ENCODE measurements at regions not wholly inside any gene's neighbourhood (a gene's known extent, or its start where the extent isn't known, plus 50 kb on each side); places are given as distances from the start of the nearest gene placed in this dataset.

DNA sequence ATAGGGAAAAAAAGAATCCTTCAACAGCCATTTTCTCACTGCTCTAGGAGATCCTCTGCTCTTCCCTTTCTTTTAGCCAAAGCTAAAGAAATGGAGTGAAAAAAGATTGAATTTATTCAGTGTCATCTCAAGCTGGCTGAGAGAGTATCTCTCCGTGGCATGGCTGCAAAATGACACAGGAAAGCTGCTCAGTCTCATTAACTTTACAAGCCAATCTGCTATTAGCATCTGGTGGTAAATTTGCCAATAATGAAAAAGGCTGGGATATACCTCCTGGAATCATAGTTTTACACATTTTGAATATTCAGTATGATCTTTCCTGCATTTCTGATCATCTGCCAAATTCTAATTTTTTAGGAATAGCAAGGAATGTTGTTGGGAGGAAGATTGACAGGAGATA, 176.8 kb upstream of the CHRM3 start:
- intact Hi-C loops (cut with DNase I), result no loop called here
- Histone ChIP-seq H3K27ac (no peak overlapping the region), H3K9me3 (no peaks in the 10 kb centered on the region), H3K4me3 (no peak overlapping the region), H3K4me1 (no peaks in the 10 kb centered on the region), H3K27me3 (no peaks in the 10 kb centered on the region), H3K36me3 (no peaks in the 10 kb centered on the region)
- no peak for DNase-seq
- WGBS, 2 donors, result 84% methylated on average over 1 of the region's 1 CpG
- no peak for TF ChIP-seq EP300 (IDR thresholded peaks at IDR 0.05)
- TF ChIP-seq POLR2AphosphoS5 (IDR thresholded peaks at IDR 0.05), result no peak
- TF ChIP-seq, protein P1, sequence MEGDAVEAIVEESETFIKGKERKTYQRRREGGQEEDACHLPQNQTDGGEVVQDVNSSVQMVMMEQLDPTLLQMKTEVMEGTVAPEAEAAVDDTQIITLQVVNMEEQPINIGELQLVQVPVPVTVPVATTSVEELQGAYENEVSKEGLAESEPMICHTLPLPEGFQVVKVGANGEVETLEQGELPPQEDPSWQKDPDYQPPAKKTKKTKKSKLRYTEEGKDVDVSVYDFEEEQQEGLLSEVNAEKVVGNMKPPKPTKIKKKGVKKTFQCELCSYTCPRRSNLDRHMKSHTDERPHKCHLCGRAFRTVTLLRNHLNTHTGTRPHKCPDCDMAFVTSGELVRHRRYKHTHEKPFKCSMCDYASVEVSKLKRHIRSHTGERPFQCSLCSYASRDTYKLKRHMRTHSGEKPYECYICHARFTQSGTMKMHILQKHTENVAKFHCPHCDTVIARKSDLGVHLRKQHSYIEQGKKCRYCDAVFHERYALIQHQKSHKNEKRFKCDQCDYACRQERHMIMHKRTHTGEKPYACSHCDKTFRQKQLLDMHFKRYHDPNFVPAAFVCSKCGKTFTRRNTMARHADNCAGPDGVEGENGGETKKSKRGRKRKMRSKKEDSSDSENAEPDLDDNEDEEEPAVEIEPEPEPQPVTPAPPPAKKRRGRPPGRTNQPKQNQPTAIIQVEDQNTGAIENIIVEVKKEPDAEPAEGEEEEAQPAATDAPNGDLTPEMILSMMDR (IDR thresholded peaks at IDR 0.05), result no peak
- TF ChIP-seq POLR2A (IDR thresholded peaks at IDR 0.05), result no peak

DNA sequence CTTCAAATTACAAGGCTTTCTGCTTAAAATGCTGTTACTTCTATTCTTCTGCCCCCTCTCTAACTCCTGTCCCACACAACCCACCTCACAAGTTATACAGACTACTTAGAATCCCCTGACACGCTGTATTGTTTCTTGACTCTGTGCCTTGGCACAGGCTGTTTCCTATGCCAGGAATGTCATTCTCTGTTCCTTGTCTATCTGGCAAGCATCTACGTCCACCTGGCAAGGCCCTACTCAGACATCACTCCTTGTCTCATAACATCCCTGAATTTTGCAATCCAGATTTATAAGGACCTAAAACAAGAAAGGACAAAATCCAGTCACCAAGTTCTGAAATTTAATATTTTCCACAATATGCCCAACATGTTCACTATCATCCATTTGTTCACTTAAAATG, 182.0 kb upstream of the CHRM3 start:
- no peak overlapping the region for H3K4me3 ChIP-seq
- no peaks in the 10 kb centered on the region for H3K36me3 ChIP-seq
- no peaks in the 10 kb centered on the region for H3K4me1 ChIP-seq
- intact Hi-C loops (cut with DNase I), result no loop called here
- H3K9me3 ChIP-seq, result no peaks in the 10 kb centered on the region
- H3K27me3 ChIP-seq, result no peaks in the 10 kb centered on the region
- H3K27ac ChIP-seq, result no peak overlapping the region
- 89 to 90% methylated on average over 2 of the region's 2 CpGs for WGBS, 2 donors
- DNase-seq, result no peak
- TF ChIP-seq EP300 (IDR thresholded peaks at IDR 0.05) (no peak), POLR2AphosphoS5 (IDR thresholded peaks at IDR 0.05) (no peak), POLR2A (IDR thresholded peaks at IDR 0.05) (no peak)
- TF ChIP-seq, protein P1 (IDR thresholded peaks at IDR 0.05), result no peak

DNA sequence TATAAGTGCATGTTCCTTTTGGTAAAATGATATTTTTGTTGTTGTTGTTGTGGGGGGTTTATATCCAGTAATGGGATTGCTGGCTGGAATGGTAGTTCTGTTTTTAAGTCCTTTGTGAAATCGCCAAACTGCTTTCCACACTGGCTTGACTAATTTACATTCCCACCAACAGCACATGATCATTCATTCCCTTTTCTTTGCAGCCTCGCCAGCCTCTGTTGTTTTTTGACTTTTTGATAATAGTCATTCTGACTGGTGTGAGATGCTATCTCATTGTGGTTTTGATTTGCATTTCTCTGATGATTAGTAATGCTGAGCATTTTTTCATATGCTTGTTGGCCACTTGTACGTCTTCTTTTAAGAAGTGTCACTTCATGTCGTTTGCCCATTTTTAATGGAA, 188.5 kb upstream of the CHRM3 start:
- no peak overlapping the region for H3K4me3 ChIP-seq
- no peaks in the 10 kb centered on the region for H3K4me1 ChIP-seq
- H3K36me3 ChIP-seq, result no peaks in the 10 kb centered on the region
- no peaks in the 10 kb centered on the region for H3K27me3 ChIP-seq
- 88 to 94% methylated on average over 4 of the region's 4 CpGs for WGBS, 2 donors
- H3K27ac ChIP-seq, result no peak overlapping the region
- TF ChIP-seq POLR2A (IDR thresholded peaks at IDR 0.05) (no peak), EP300 (IDR thresholded peaks at IDR 0.05) (no peak), POLR2AphosphoS5 (IDR thresholded peaks at IDR 0.05) (no peak)
- TF ChIP-seq, protein P1 (IDR thresholded peaks at IDR 0.05), result no peak
- no peaks in the 10 kb centered on the region for H3K9me3 ChIP-seq
- DNase-seq, result no peak
- intact Hi-C loops (cut with DNase I), result no loop called here

DNA sequence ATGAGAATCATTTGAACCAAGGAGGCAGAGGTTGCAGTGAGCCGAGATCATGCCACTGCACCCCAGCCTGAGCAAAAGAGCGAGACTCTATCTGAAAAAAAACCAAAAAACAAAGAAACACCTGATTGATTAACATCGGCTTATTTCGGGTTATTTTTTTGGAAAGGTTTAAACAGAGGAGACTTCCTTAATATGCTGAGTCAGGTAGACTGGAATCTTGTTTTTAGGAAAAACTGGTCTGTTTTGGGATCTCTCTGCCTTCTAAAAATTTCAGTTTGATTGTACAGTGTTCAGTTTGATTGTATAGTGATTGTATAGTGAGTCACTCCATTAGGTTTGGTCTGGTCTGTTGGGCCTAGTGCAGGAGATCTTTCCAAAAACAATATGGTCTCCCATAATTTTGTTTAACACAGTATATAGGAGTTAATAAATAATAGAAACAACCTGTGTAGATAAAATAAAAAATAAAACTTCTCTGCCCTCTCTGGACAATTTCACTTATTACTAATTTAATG, 196.3 kb upstream of the CHRM3 start:
- Histone ChIP-seq H3K9me3 (no peaks in the 10 kb centered on the region), H3K27ac (no peak overlapping the region), H3K36me3 (no peaks in the 10 kb centered on the region), H3K27me3 (no peaks in the 10 kb centered on the region), H3K4me3 (no peak overlapping the region), H3K4me1 (no peaks in the 10 kb centered on the region)
- no peak for TF ChIP-seq POLR2A (IDR thresholded peaks at IDR 0.05)
- no peak for TF ChIP-seq EP300 (IDR thresholded peaks at IDR 0.05)
- no peak for TF ChIP-seq POLR2AphosphoS5 (IDR thresholded peaks at IDR 0.05)
- TF ChIP-seq, protein P1 (IDR thresholded peaks at IDR 0.05), result no peak
- 94 to 95% methylated on average over 4 of the region's 4 CpGs for WGBS, 2 donors
- no peak for DNase-seq
- intact Hi-C loops (cut with DNase I), result no loop called here

DNA sequence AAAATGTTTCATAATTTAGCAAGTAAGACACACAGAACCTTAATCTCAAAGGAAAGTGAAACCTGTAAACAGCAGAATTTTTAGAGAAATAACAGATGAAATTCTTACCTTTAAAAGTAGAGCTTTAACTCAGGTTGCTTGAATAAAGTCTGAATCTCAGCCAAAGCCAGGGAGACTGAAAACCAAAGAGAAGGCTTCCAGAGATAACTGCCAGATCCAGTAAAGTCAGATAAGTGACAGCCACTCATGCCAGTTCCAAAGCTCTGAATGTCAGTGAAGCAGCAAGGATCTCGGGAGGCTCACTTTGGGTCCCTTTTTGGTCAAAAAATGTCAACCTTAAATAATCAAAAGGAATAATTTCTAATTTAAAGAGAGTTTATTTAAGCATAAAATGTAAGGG, 199.9 kb upstream of the CHRM3 start:
- no peaks in the 10 kb centered on the region for H3K36me3 ChIP-seq
- no peaks in the 10 kb centered on the region for H3K9me3 ChIP-seq
- H3K27ac ChIP-seq, result no peak overlapping the region
- no peaks in the 10 kb centered on the region for H3K27me3 ChIP-seq
- peaks cover 0 to 3% (median 0%) of the 10 kb centered on the region in 4 donors for H3K4me1 ChIP-seq
- 85 to 94% methylated on average over 1 of the region's 1 CpG for WGBS, 2 donors
- no peak for DNase-seq
- no peak overlapping the region for H3K4me3 ChIP-seq
- intact Hi-C loops (cut with DNase I), result no loop called here
- TF ChIP-seq, protein P1 (IDR thresholded peaks at IDR 0.05), result no peak
- TF ChIP-seq POLR2A (IDR thresholded peaks at IDR 0.05) (no peak), POLR2AphosphoS5 (IDR thresholded peaks at IDR 0.05) (no peak), EP300 (IDR thresholded peaks at IDR 0.05) (no peak)

Measured in sigmoid colon (tissue), 6 donors.